H1 (cell line): ENCODE measurements at regions not wholly inside any gene's neighbourhood (a gene's known extent, or its start where the extent isn't known, plus 50 kb on each side); places are given as distances from the start of the nearest gene placed in this dataset.

Experiments
- CTCF ChIP-seq, 3 experiments: IDR thresholded peaks; 1 replicate in 2 of 3; 2 replicates in 1 of 3; pipeline versions ENCODE4 v1.5.1 to v1.6.1; 2011; ENCODE audit warnings: low read length in 3 of 3, mild to moderate bottlenecking in 3 of 3, inconsistent platforms in 2 of 3, low read depth in 1 of 3, moderate library complexity in 1 of 3; ENCODE audit not compliant: insufficient read depth in 1 of 3; ENCODE audit errors: control extremely low read depth in 1 of 3

GRCh38 chr16:52386694-52387093 lies 160.2 kb downstream of the TOX3 start (continued):
- no peak for TF ChIP-seq CTCF (IDR thresholded peaks at IDR 0.05; ENCODE audit: control extremely low read depth in 1 of 3, insufficient read depth in 1 of 3, low read depth in 1 of 3, low read length in 3 of 3)
